Cardiac fibroblast (primary cell): ENCODE measurements at regions not wholly inside any gene's neighbourhood (a gene's known extent, or its start where the extent isn't known, plus 50 kb on each side); places are given as distances from the start of the nearest gene placed in this dataset.
"Not testable (repeated sequence)": the region's sequence is repeated elsewhere in the genome, so short reads cannot be mapped to it uniquely, and the experiment has no call there.

Experiments used
- DNase-seq, 2 donors: peaks; one replicate each; pipeline versions ENCODE4 v3.0.0 to v3.0.0-alpha.2; 2010; ENCODE audit warnings: low read depth in 2 of 2
- H3K4me3 ChIP-seq, 2 donors: replicated peaks in 1 of 2; 1 replicate in 1 of 2; 2 replicates in 1 of 2; pipeline ENCODE4 v1.5.1; 2011; ENCODE audit warnings: low read depth in 2 of 2, low read length in 2 of 2, mild to moderate bottlenecking in 2 of 2, moderate library complexity in 1 of 2
- CTCF ChIP-seq: IDR thresholded peaks from one replicate; pipeline ENCODE4 v1.5.1; 2011; ENCODE audit warnings: low read depth, mild to moderate bottlenecking, low read length, inconsistent platforms

GRCh38 chr9:84519413-84519812 lies 150.1 kb upstream of the NTRK2 start:
- TF ChIP-seq CTCF, result no peak
- no peak overlapping the region for H3K4me3 ChIP-seq
- no peak for DNase-seq

GRCh38 chr9:84521208-84521607 lies 148.3 kb upstream of the NTRK2 start:
- no peak for TF ChIP-seq CTCF
- DNase-seq, result no peak
- no peak overlapping the region for H3K4me3 ChIP-seq

GRCh38 chr9:84526211-84526610 lies 143.3 kb upstream of the NTRK2 start:
- DNase-seq, H3K4me3 ChIP-seq: not testable (repeated sequence)

- DNase-seq, H3K4me3 ChIP-seq: not testable (repeated sequence)
These were observed 142.3 kb upstream of the NTRK2 start for GRCh38 chr9:84527060-84527720.

- H3K4me3 ChIP-seq, result not testable (repeated sequence)
These were observed 133.6 kb upstream of the NTRK2 start for GRCh38 chr9:84535973-84536372.

GRCh38 chr9:84538879-84539278 lies 130.7 kb upstream of the NTRK2 start:
- TF ChIP-seq CTCF, result no peak
- no peak for DNase-seq
- no peak overlapping the region for H3K4me3 ChIP-seq

More at GRCh38 chr9:84535973-84536372, 133.6 kb upstream of the NTRK2 start:
- not testable (repeated sequence) for DNase-seq

GRCh38 chr9:84542554-84542953 lies 127.0 kb upstream of the NTRK2 start:
- H3K4me3 ChIP-seq, result no peak overlapping the region
- DNase-seq, result no peak
- no peak for TF ChIP-seq CTCF

- no peak for DNase-seq
- H3K4me3 ChIP-seq, result no peak overlapping the region
- TF ChIP-seq CTCF, result no peak
These were observed 115.4 kb upstream of the NTRK2 start for GRCh38 chr9:84554069-84554664.
